ENCODE measurements at regions not wholly inside any gene's neighbourhood (a gene's known extent, or its start where the extent isn't known, plus 50 kb on each side); places are given as distances from the start of the nearest gene placed in this dataset.

DNA sequence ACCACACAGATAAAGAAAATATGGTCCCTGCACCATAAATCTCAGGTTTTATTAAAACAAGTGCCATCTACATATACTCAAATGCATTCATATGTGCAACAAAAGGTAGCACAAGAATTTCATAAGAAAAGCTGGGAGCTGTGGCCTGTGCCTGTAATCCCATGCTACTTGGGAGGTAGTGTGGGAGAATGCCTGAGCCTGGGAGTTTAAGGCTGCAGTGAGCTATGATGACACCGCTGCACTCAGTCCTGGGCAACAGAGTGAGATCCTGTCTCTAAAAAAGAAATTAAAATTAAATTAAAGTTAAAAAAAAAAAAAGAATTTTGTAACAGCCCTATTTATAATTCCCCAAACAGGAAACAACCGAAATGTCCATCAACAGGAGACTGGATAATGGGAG is 81.3 kb upstream of the JADE1 start:
- Mint-ChIP-seq H3K27ac (ENCODE audit: unreplicated experiment) (no peak overlapping the region), H3K27me3 (ENCODE audit: unreplicated experiment) (no peaks in the 10 kb centered on the region), H3K9me3 (ENCODE audit: unreplicated experiment) (no peaks in the 10 kb centered on the region), H3K36me3 (ENCODE audit: unreplicated experiment) (no peaks in the 10 kb centered on the region), H3K4me1 (ENCODE audit: unreplicated experiment) (peaks cover 3% of the 10 kb centered on the region), H3K4me3 (ENCODE audit: unreplicated experiment) (no peak overlapping the region)
- no peak for DNase-seq (ENCODE audit: extremely low spot score, unreplicated experiment)
- TF ChIP-seq CTCF (IDR thresholded peaks at IDR 0.05): no peak

DNA sequence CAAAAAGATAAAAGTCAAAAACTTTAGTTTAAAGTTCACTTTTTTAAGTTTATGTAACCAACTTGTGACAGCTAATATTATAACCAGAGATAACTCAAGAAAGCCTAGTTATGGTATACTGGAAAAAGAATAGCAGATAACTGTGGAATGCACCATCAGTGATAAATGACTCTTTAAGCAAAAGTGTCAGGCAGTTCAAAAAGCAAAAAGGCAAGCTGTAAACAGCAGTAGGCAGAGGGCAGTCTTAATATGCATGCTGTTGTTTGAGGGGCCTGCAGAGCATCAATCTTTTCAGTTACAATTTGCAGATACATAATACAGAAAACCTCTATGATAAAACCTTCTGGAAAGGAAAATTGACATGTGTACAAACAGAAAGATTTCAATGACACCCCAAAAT is 81.8 kb upstream of the JADE1 start:
- Mint-ChIP-seq H3K4me3 (ENCODE audit: unreplicated experiment) (no peak overlapping the region), H3K36me3 (ENCODE audit: unreplicated experiment) (no peaks in the 10 kb centered on the region), H3K9me3 (ENCODE audit: unreplicated experiment) (no peaks in the 10 kb centered on the region), H3K4me1 (ENCODE audit: unreplicated experiment) (peaks cover 3% of the 10 kb centered on the region), H3K27me3 (ENCODE audit: unreplicated experiment) (no peaks in the 10 kb centered on the region), H3K27ac (ENCODE audit: unreplicated experiment) (no peak overlapping the region)
- no peak for TF ChIP-seq CTCF (IDR thresholded peaks at IDR 0.05)
- DNase-seq (ENCODE audit: extremely low spot score, unreplicated experiment): no peak

DNA sequence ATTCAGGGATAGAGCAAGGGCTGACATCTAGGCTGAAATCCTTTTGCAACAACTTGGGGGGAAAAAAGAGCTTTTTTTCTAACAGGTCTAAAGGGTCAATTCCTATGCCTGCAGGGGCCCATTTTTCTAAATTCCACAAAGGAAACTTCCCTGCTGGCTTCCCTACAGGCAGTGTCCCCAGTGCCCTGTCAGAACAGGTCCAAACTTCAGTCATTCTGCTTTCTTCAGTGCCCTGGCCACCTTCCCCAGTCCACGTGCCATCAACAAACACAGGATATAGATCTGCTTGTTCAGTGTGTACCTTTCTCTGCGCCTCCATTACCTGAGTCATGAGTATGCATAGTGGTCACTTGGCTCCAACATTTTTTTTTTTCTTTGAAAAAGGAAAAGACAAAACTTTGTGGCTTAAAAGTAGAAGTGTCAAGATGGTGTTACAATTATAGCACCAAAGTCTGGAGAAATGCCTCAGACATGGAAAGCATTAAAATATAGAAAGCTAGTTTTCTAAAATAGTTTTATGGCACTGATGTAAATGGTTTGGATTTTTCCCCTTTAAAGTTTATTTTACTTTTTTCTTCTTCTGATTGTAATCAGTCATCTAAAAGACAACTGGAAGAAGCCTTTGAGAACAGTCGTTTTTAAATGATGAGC is 84.0 kb upstream of the JADE1 start:
- no peak for TF ChIP-seq CTCF (IDR thresholded peaks at IDR 0.05)
- no peak for DNase-seq (ENCODE audit: extremely low spot score, unreplicated experiment)
- peaks cover 10% of the 10 kb centered on the region for H3K4me1 Mint-ChIP-seq (ENCODE audit: unreplicated experiment)
- no peaks in the 10 kb centered on the region for H3K27me3 Mint-ChIP-seq (ENCODE audit: unreplicated experiment)
- H3K27ac Mint-ChIP-seq (ENCODE audit: unreplicated experiment): no peak overlapping the region
- H3K9me3 Mint-ChIP-seq (ENCODE audit: unreplicated experiment): no peaks in the 10 kb centered on the region
- H3K36me3 Mint-ChIP-seq (ENCODE audit: unreplicated experiment): no peaks in the 10 kb centered on the region
- no peak overlapping the region for H3K4me3 Mint-ChIP-seq (ENCODE audit: unreplicated experiment)

GRCh38 chr4:128722911-128723310 is 86.6 kb upstream of the JADE1 start:
- Mint-ChIP-seq H3K9me3 (ENCODE audit: unreplicated experiment) (no peaks in the 10 kb centered on the region), H3K4me1 (ENCODE audit: unreplicated experiment) (peaks cover 10% of the 10 kb centered on the region), H3K27ac (ENCODE audit: unreplicated experiment) (no peak overlapping the region), H3K36me3 (ENCODE audit: unreplicated experiment) (no peaks in the 10 kb centered on the region), H3K27me3 (ENCODE audit: unreplicated experiment) (no peaks in the 10 kb centered on the region), H3K4me3 (ENCODE audit: unreplicated experiment) (no peak overlapping the region)
- TF ChIP-seq CTCF (IDR thresholded peaks at IDR 0.05): no peak
- no peak for DNase-seq (ENCODE audit: extremely low spot score, unreplicated experiment)

DNA sequence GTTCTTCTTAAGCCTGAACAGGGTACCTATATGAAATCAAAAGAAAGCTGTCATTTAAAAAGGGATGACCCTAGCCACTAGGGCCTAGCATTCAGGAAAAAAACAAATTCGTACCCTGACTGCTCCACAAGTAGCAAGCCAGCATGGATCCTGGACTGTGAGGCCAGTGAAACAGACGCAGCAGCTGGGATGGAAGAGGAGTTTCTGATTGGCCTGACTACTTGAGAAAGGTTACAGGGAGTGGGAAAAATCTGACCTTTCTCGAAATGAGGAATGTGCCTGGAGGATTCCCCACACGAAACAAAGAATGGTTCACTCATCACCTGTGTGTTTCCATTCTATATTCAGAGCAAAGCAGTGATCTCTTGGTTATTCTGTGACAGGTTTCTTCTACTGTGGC is 87.6 kb upstream of the JADE1 start:
- no peak for DNase-seq (ENCODE audit: extremely low spot score, unreplicated experiment)
- TF ChIP-seq CTCF (IDR thresholded peaks at IDR 0.05): no peak
- no peaks in the 10 kb centered on the region for H3K36me3 Mint-ChIP-seq (ENCODE audit: unreplicated experiment)
- no peaks in the 10 kb centered on the region for H3K9me3 Mint-ChIP-seq (ENCODE audit: unreplicated experiment)
- no peaks in the 10 kb centered on the region for H3K27me3 Mint-ChIP-seq (ENCODE audit: unreplicated experiment)
- H3K4me3 Mint-ChIP-seq (ENCODE audit: unreplicated experiment): no peak overlapping the region
- no peak overlapping the region for H3K27ac Mint-ChIP-seq (ENCODE audit: unreplicated experiment)
- H3K4me1 Mint-ChIP-seq (ENCODE audit: unreplicated experiment): peaks cover 10% of the 10 kb centered on the region
